WTC11 (cell line): ENCODE measurements at regions not wholly inside any gene's neighbourhood (a gene's known extent, or its start where the extent isn't known, plus 50 kb on each side); places are given as distances from the start of the nearest gene placed in this dataset.

Source experiments
- ATAC-seq: fragments of 200-7000 bp; cut with Tn5 transposase; 2 replicates; pipeline ENCODE4 v1.10.0; 2021; ENCODE audit warnings: mild to moderate bottlenecking, moderate library complexity
- CTCF ChIA-PET: fragments of 300-600 bp; sonication (Branson Sonifier 250); formaldehyde crosslinking; loops from one replicate; lab custom pipeline; 2021; ENCODE audit warnings: antibody characterized with exemption; lab: Charles Lee
- POLR2A ChIA-PET: fragments of 350-600 bp; sonication (Branson Sonifier 250); formaldehyde crosslinking; loops from one replicate; lab custom pipeline; 2021; ENCODE audit warnings: antibody characterized with exemption; lab: Charles Lee
- DNase-seq: peaks from one replicate; pipeline ENCODE4 v3.0.0; 2021; ENCODE audit warnings: low spot score
- H3K27ac Mint-ChIP-seq: 2 replicates; pipeline ENCODE4 v1.8.0; 2021; ENCODE audit warnings: mixed read lengths
- H3K27me3 Mint-ChIP-seq: 2 replicates; pipeline ENCODE4 v1.8.0; 2021; ENCODE audit warnings: low read depth, mild to moderate bottlenecking, moderate library complexity, mixed read lengths
- H3K36me3 Mint-ChIP-seq: 2 replicates; pipeline ENCODE4 v1.8.0; 2021; ENCODE audit warnings: mixed read lengths
- H3K4me1 Mint-ChIP-seq: 2 replicates; pipeline ENCODE4 v1.8.0; 2022; ENCODE audit warnings: mixed read lengths
- H3K4me3 Mint-ChIP-seq: 2 replicates; pipeline ENCODE4 v1.8.0; 2021; ENCODE audit warnings: mild to moderate bottlenecking, moderate library complexity, mixed read lengths
- H3K9me3 Mint-ChIP-seq: 2 replicates; pipeline ENCODE4 v1.8.0; 2021; ENCODE audit warnings: mixed read lengths
- ARID4B ChIP-seq: sonication (generic); formaldehyde crosslinking; IDR thresholded peaks from 2 replicates; pipeline ENCODE4 v1.8.0; 2023; ENCODE audit warnings: missing genetic modification reagents, mild to moderate bottlenecking, borderline replicate concordance
- CREB1 ChIP-seq: sonication (generic); formaldehyde crosslinking; IDR thresholded peaks from 2 replicates; pipeline ENCODE4 v1.8.0; 2023; ENCODE audit warnings: mild to moderate bottlenecking, missing genetic modification reagents
- E2F4 ChIP-seq: sonication (generic); formaldehyde crosslinking; IDR thresholded peaks from 2 replicates; pipeline ENCODE4 v1.8.1; 2022; ENCODE audit warnings: low read depth, mild to moderate bottlenecking, moderate library complexity, missing genetic modification reagents, borderline replicate concordance
- FOXP4 ChIP-seq: sonication (generic); formaldehyde crosslinking; IDR thresholded peaks from 2 replicates; pipeline ENCODE4 v1.8.0; 2022; ENCODE audit warnings: mild to moderate bottlenecking, missing genetic modification reagents
- GABPB1 ChIP-seq: sonication (generic); formaldehyde crosslinking; IDR thresholded peaks from 2 replicates; pipeline ENCODE4 v1.8.1; 2023; ENCODE audit warnings: mild to moderate bottlenecking, missing genetic modification reagents
- KAT7 ChIP-seq: sonication (generic); formaldehyde crosslinking; IDR thresholded peaks from 2 replicates; pipeline ENCODE4 v1.8.1; 2023; ENCODE audit warnings: missing genetic modification reagents, mild to moderate bottlenecking, borderline replicate concordance
- MYBL2 ChIP-seq: sonication (generic); formaldehyde crosslinking; IDR thresholded peaks from 2 replicates; pipeline ENCODE4 v1.8.1; 2023; ENCODE audit warnings: mild to moderate bottlenecking, moderate library complexity, missing genetic modification reagents
- RELA ChIP-seq: sonication (generic); formaldehyde crosslinking; IDR thresholded peaks from 2 replicates; pipeline ENCODE4 v1.8.1; 2022; ENCODE audit warnings: missing genetic modification reagents, mild to moderate bottlenecking, borderline replicate concordance
- SMAD4 ChIP-seq: sonication (generic); formaldehyde crosslinking; IDR thresholded peaks from 2 replicates; pipeline ENCODE4 v1.8.0; 2022; ENCODE audit warnings: mild to moderate bottlenecking, missing genetic modification reagents
- SP1 ChIP-seq: sonication (generic); formaldehyde crosslinking; conservative IDR thresholded peaks from 2 replicates; pipeline ENCODE4 v1.8.1; 2022; ENCODE audit warnings: missing genetic modification reagents
- TCF7 ChIP-seq: sonication (generic); formaldehyde crosslinking; IDR thresholded peaks from 2 replicates; pipeline ENCODE4 v1.8.0; 2022; ENCODE audit warnings: mild to moderate bottlenecking, low read depth, missing genetic modification reagents, moderate library complexity
- ZNF138 ChIP-seq: sonication (generic); formaldehyde crosslinking; conservative IDR thresholded peaks from 2 replicates; pipeline ENCODE4 v1.8.1; 2022; ENCODE audit warnings: mild to moderate bottlenecking, moderate library complexity, missing genetic modification reagents
- ZNF219 ChIP-seq: sonication (generic); formaldehyde crosslinking; IDR thresholded peaks from 2 replicates; pipeline ENCODE4 v1.8.0; 2023; ENCODE audit warnings: missing genetic modification reagents, mild to moderate bottlenecking, borderline replicate concordance
- ZNF263 ChIP-seq: sonication (generic); formaldehyde crosslinking; IDR thresholded peaks from 2 replicates; pipeline ENCODE4 v1.8.1; 2022; ENCODE audit warnings: low read depth, mild to moderate bottlenecking, moderate library complexity, missing genetic modification reagents
- TF ChIP-seq, protein P1 (sequence below): sonication (generic); formaldehyde crosslinking; IDR thresholded peaks from 2 replicates; pipeline ENCODE4 v1.8.1; 2022; ENCODE audit warnings: missing genetic modification reagents, borderline replicate concordance
- TF ChIP-seq, protein P2 (sequence below): fragments of 250-450 bp; sonication (Bioruptor Pico); IDR thresholded peaks from 2 replicates; pipeline ENCODE4 v1.9.0; 2021; ENCODE audit warnings: mild to moderate bottlenecking
- TF ChIP-seq, protein P3 (sequence below): fragments of 250-450 bp; sonication (Bioruptor Pico); IDR thresholded peaks from 2 replicates; pipeline ENCODE4 v1.9.0; 2021; ENCODE audit warnings: mild to moderate bottlenecking

DNA sequence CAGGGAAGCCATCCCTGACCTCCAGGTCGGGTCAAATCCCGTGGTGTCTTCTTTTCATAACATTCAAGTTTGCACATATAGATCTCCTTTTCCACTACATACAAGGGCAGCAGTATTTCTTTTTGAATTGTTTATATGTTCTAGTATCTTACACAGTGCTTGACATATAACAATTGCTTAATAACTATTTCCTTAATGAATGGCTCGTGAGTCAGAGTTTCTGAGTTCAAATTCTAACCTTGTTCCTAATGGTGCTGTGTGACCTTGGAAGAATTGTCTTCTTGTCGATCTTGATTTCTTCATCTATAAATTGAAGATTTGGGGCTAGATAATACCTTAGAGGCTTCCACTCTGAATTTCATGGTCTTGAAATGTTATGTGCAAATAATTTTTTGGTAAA is 57.2 kb upstream of the PELI2 start (continued):
- TF ChIP-seq ARID4B: no peak
- TF ChIP-seq SMAD4: no peak
- TF ChIP-seq, protein P1, sequence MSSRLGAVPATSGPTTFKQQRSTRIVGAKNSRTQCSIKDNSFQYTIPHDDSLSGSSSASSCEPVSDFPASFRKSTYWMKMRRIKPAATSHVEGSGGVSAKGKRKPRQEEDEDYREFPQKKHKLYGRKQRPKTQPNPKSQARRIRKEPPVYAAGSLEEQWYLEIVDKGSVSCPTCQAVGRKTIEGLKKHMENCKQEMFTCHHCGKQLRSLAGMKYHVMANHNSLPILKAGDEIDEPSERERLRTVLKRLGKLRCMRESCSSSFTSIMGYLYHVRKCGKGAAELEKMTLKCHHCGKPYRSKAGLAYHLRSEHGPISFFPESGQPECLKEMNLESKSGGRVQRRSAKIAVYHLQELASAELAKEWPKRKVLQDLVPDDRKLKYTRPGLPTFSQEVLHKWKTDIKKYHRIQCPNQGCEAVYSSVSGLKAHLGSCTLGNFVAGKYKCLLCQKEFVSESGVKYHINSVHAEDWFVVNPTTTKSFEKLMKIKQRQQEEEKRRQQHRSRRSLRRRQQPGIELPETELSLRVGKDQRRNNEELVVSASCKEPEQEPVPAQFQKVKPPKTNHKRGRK (CRISPR knock-in tag): no peak
- TF ChIP-seq CREB1 (CRISPR knock-in tag): no peak
- no peak for TF ChIP-seq TCF7 (CRISPR knock-in tag)

DNA sequence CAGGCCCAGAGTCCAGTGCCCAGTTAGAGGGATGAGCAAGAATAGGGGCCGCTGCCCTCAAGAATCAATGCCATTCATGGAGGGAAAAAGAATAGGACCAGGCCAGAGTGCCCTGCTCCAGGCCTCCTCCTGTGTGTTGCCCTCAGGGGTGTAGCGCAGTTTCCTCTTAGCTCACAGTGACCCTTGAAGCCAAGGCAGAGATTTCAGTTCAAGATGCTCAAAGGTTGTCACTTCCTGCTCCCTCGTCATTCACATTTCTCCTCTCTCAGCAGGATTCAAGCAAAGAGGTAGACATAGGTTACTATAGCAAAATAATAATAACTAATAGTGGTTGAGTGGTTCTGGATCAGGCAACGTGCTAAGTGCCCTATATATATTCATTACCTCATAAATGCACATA is 55.1 kb upstream of the PELI2 start:
- CTCF ChIA-PET: no interaction called here
- no peaks in the 10 kb centered on the region for H3K4me1 Mint-ChIP-seq
- no peak for TF ChIP-seq E2F4
- TF ChIP-seq, protein P2, sequence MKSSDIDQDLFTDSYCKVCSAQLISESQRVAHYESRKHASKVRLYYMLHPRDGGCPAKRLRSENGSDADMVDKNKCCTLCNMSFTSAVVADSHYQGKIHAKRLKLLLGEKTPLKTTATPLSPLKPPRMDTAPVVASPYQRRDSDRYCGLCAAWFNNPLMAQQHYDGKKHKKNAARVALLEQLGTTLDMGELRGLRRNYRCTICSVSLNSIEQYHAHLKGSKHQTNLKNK (CRISPR knock-in tag): no peak
- no peak for TF ChIP-seq SP1 (CRISPR knock-in tag)
- TF ChIP-seq ZNF219 (CRISPR knock-in tag): no peak
- no peak for TF ChIP-seq MYBL2
- TF ChIP-seq RELA (CRISPR knock-in tag): no peak
- no peak for TF ChIP-seq KAT7 (CRISPR knock-in tag)
- no peak for TF ChIP-seq ZNF263
- TF ChIP-seq, protein P3, sequence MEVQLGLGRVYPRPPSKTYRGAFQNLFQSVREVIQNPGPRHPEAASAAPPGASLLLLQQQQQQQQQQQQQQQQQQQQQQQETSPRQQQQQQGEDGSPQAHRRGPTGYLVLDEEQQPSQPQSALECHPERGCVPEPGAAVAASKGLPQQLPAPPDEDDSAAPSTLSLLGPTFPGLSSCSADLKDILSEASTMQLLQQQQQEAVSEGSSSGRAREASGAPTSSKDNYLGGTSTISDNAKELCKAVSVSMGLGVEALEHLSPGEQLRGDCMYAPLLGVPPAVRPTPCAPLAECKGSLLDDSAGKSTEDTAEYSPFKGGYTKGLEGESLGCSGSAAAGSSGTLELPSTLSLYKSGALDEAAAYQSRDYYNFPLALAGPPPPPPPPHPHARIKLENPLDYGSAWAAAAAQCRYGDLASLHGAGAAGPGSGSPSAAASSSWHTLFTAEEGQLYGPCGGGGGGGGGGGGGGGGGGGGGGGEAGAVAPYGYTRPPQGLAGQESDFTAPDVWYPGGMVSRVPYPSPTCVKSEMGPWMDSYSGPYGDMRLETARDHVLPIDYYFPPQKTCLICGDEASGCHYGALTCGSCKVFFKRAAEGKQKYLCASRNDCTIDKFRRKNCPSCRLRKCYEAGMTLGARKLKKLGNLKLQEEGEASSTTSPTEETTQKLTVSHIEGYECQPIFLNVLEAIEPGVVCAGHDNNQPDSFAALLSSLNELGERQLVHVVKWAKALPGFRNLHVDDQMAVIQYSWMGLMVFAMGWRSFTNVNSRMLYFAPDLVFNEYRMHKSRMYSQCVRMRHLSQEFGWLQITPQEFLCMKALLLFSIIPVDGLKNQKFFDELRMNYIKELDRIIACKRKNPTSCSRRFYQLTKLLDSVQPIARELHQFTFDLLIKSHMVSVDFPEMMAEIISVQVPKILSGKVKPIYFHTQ: no peak
- TF ChIP-seq ZNF138: no peak
- TF ChIP-seq FOXP4: no peak
- TF ChIP-seq GABPB1 (CRISPR knock-in tag): no peak
- no peak for TF ChIP-seq ARID4B
- DNase-seq (no peak), ATAC-seq (no peak)
- H3K27ac Mint-ChIP-seq: no peak overlapping the region
- POLR2A ChIA-PET: no interaction called here
- no peaks in the 10 kb centered on the region for H3K36me3 Mint-ChIP-seq
- no peaks in the 10 kb centered on the region for H3K9me3 Mint-ChIP-seq
- no peaks in the 10 kb centered on the region; the same call in 1 of the 2 replicates for H3K27me3 Mint-ChIP-seq
- no peak overlapping the region for H3K4me3 Mint-ChIP-seq
